Astrocyte (in vitro differentiated cells and primary cell): ENCODE measurements at regions not wholly inside any gene's neighbourhood (a gene's known extent, or its start where the extent isn't known, plus 50 kb on each side); places are given as distances from the start of the nearest gene placed in this dataset.

Source experiments
- CTCF ChIP-seq: IDR thresholded peaks from 2 replicates; pipeline ENCODE4 v1.5.1; 2011; ENCODE audit warnings: low read depth, mild to moderate bottlenecking, inconsistent platforms, low read length, moderate library complexity; ENCODE audit not compliant: insufficient read depth
- EZH2 ChIP-seq: IDR thresholded peaks from 2 replicates; pipeline ENCODE4 v1.6.1; 2012; ENCODE audit warnings: mild to moderate bottlenecking, low read length, inconsistent platforms; ENCODE audit not compliant: insufficient read depth

DNA sequence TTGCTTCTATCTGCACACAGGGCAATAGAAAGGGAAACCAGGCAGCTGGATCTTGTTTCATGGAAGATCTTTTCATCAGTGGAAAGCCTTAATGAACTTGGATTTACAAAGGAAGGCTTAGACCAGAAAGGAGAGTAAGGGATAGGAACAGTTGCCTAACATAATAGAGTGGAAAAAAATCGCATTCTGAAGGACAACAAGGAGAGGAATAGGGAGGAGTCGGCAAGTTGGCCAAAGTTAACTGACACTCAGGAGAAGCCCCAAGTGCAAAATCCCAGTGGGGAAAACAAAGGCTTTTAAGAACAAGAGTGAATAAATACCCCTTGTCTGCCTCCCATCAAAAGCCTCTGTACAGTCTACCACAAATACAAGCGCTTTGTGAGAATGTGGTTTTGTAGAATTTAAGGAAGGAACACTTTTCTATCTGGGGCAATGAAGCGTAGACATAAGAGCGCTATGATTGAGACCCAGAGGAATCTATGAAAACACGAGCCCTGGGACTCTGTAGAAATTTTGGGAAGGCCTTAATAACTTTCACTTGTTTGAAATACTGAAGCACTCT is 74.1 kb downstream of the ZNF648 start:
- no peak for TF ChIP-seq CTCF
- no peak for TF ChIP-seq EZH2
